Mucosa of rectum (tissue), 2 donors: ENCODE measurements at regions not wholly inside any gene's neighbourhood (a gene's known extent, or its start where the extent isn't known, plus 50 kb on each side); places are given as distances from the start of the nearest gene placed in this dataset.
"Not testable (repeated sequence)": the region's sequence is repeated elsewhere in the genome, so short reads cannot be mapped to it uniquely, and the experiment has no call there.

ENCODE experiments used
- H3K27ac ChIP-seq, 2 donors: one replicate each; pipeline ENCODE4 v1.7.0; 2013; ENCODE audit warnings: inconsistent platforms in 2 of 2, low read depth in 2 of 2, low read length in 2 of 2
- H3K27me3 ChIP-seq, 2 donors: one replicate each; pipeline ENCODE4 v1.7.0; 2013; ENCODE audit warnings: low read length in 2 of 2; ENCODE audit not compliant: control insufficient read depth in 2 of 2, insufficient read depth in 2 of 2
- H3K36me3 ChIP-seq, 2 donors: one replicate each; pipeline ENCODE4 v1.7.0; 2013; ENCODE audit warnings: low read length in 2 of 2; ENCODE audit not compliant: control insufficient read depth in 2 of 2, insufficient read depth in 2 of 2
- H3K4me1 ChIP-seq, 2 donors: one replicate each; pipeline ENCODE4 v1.7.0; 2013; ENCODE audit warnings: low read length in 2 of 2, mild to moderate bottlenecking in 1 of 2; ENCODE audit not compliant: control insufficient read depth in 2 of 2, insufficient read depth in 2 of 2
- H3K4me3 ChIP-seq, 2 donors: one replicate each; pipeline ENCODE4 v1.7.0; 2013; ENCODE audit warnings: low read length in 2 of 2
- H3K9ac ChIP-seq, 2 donors: one replicate each; pipeline ENCODE4 v1.7.0; 2013; ENCODE audit warnings: low read length in 2 of 2, low read depth in 1 of 2, mild to moderate bottlenecking in 1 of 2
- H3K9me3 ChIP-seq, 2 donors: one replicate each; pipeline ENCODE4 v1.7.0; 2013; ENCODE audit warnings: low read length in 2 of 2; ENCODE audit not compliant: control insufficient read depth in 2 of 2
- donor health status: healthy.
- donor health status: Normal muscosa, but diverticular disease.

GRCh38 chr7:23931633-23932032 lies 221.6 kb downstream of the STK31 start:
- no peak overlapping the region for H3K27ac ChIP-seq
- H3K27me3 ChIP-seq = no peaks in the 10 kb centered on the region
- no peak overlapping the region for H3K9ac ChIP-seq
- H3K9me3 ChIP-seq = no peaks in the 10 kb centered on the region
- H3K36me3 ChIP-seq = no peaks in the 10 kb centered on the region
- H3K4me1 ChIP-seq = no peaks in the 10 kb centered on the region
- H3K4me3 ChIP-seq = no peak overlapping the region

- H3K9me3 ChIP-seq = no peaks in the 10 kb centered on the region
- H3K9ac ChIP-seq = no peak overlapping the region
- no peak overlapping the region for H3K4me3 ChIP-seq
These were observed 228.2 kb downstream of the STK31 start for GRCh38 chr7:23938215-23938614.

GRCh38 chr7:23938937-23939552 lies 229.0 kb downstream of the STK31 start:
- Histone ChIP-seq H3K9me3 (no peaks in the 10 kb centered on the region), H3K4me1 (no peaks in the 10 kb centered on the region), H3K27me3 (no peaks in the 10 kb centered on the region), H3K27ac (no peak overlapping the region), H3K4me3 (no peak overlapping the region), H3K36me3 (no peaks in the 10 kb centered on the region), H3K9ac (no peak overlapping the region)

More at GRCh38 chr7:23938215-23938614, 228.2 kb downstream of the STK31 start:
- no peaks in the 10 kb centered on the region for H3K4me1 ChIP-seq
- H3K27me3 ChIP-seq = no peaks in the 10 kb centered on the region
- H3K27ac ChIP-seq = no peak overlapping the region
- no peaks in the 10 kb centered on the region for H3K36me3 ChIP-seq

- not testable (repeated sequence) for H3K4me3 ChIP-seq, H3K9ac ChIP-seq, H3K4me1 ChIP-seq, H3K9me3 ChIP-seq, H3K27me3 ChIP-seq, H3K27ac ChIP-seq, H3K36me3 ChIP-seq
These were observed 229.7 kb downstream of the STK31 start for GRCh38 chr7:23939747-23940146.

GRCh38 chr7:23941551-23941950 lies 231.5 kb downstream of the STK31 start:
- Histone ChIP-seq H3K4me1 (no peaks in the 10 kb centered on the region), H3K4me3 (no peak overlapping the region), H3K27me3 (no peaks in the 10 kb centered on the region), H3K9ac (no peak overlapping the region), H3K36me3 (no peaks in the 10 kb centered on the region), H3K9me3 (no peaks in the 10 kb centered on the region), H3K27ac (no peak overlapping the region)

DNA sequence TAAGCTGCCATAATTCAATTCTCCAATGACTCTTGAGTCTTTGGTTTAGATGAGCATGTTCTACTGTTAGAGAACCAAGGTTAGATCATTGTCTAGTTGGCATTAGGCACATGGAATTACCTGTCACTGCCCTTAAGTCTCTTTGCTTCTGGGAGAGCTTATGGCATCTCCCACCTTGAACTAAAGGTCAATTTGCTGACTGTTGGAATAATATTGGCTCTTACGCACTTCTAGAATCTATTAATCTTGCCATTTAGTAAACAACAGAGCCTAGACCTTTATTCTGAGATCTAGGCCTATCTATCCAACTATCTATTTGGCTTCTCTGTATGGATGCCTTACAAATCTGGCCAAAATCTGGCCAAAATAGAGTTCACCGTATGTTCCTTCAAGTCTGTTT lies 232.0 kb downstream of the STK31 start:
- H3K4me1 ChIP-seq = no peaks in the 10 kb centered on the region
- no peak overlapping the region for H3K4me3 ChIP-seq
- no peak overlapping the region for H3K27ac ChIP-seq
- H3K27me3 ChIP-seq = no peaks in the 10 kb centered on the region
- no peaks in the 10 kb centered on the region for H3K36me3 ChIP-seq
- no peak overlapping the region for H3K9ac ChIP-seq
- H3K9me3 ChIP-seq = no peaks in the 10 kb centered on the region

DNA sequence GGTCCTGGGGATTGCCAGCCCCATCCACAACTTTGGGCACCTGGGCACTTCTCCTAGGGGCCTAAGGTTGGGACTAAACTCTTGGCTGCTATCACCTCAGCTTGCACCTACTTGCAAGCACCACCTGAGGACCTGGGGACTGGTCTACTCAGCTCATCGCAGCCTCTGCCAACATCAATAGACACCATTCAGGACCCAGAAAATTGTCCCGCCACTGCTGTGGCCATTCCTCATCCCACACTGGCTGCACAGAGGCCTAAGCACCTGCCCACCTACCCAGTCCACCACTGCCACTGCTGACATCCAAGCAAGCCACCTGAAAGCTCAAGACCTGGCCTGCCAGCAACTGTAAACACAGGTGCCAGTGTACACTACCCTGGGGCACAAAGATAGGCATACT lies 234.1 kb downstream of the STK31 start:
- no peaks in the 10 kb centered on the region for H3K36me3 ChIP-seq
- no peaks in the 10 kb centered on the region for H3K4me1 ChIP-seq
- no peaks in the 10 kb centered on the region for H3K27me3 ChIP-seq
- H3K27ac ChIP-seq = no peak overlapping the region
- H3K9ac ChIP-seq = no peak overlapping the region
- H3K9me3 ChIP-seq = no peaks in the 10 kb centered on the region
- no peak overlapping the region for H3K4me3 ChIP-seq

GRCh38 chr7:23945472-23945871 lies 235.5 kb downstream of the STK31 start:
- H3K9me3 ChIP-seq = no peaks in the 10 kb centered on the region
- no peak overlapping the region for H3K4me3 ChIP-seq
- no peak overlapping the region for H3K27ac ChIP-seq
- H3K36me3 ChIP-seq = no peaks in the 10 kb centered on the region
- no peak overlapping the region for H3K9ac ChIP-seq
- H3K27me3 ChIP-seq = no peaks in the 10 kb centered on the region
- no peaks in the 10 kb centered on the region for H3K4me1 ChIP-seq

GRCh38 chr7:23955145-23955544 lies 245.1 kb downstream of the STK31 start:
- H3K36me3 ChIP-seq = no peaks in the 10 kb centered on the region
- H3K27ac ChIP-seq = no peak overlapping the region
- no peaks in the 10 kb centered on the region for H3K4me1 ChIP-seq
- H3K9ac ChIP-seq = no peak overlapping the region
- no peak overlapping the region for H3K4me3 ChIP-seq
- no peaks in the 10 kb centered on the region for H3K9me3 ChIP-seq
- no peaks in the 10 kb centered on the region for H3K27me3 ChIP-seq

DNA sequence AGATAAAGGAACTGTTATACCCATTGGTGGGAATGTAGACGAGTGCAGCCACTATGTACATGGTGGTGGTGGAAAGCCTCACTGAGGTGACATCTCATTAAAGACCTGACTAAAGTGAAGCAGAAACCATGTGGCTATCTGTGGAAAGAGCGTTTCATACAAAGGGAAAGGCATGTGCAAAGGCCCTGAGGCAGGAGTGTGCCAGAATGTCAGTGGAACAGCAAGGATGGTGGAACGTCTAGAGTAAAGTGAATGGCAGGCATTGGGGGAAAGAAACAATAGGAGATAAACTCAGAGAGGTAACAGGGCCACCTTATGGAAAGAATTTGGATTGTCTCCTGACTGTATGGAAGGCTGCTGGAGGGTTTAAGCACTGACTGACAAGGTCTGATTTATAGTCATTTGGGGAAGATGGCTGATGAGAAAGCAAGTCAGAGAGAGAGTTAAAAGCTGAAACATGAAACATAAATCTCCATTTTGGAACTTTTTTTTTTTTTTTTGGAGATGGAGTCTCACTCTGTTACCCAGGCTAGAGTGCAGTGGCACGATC lies 245.7 kb downstream of the STK31 start:
- Histone ChIP-seq H3K9ac (no peak overlapping the region), H3K36me3 (no peaks in the 10 kb centered on the region), H3K4me3 (no peak overlapping the region), H3K27ac (no peak overlapping the region), H3K9me3 (no peaks in the 10 kb centered on the region), H3K27me3 (no peaks in the 10 kb centered on the region), H3K4me1 (no peaks in the 10 kb centered on the region)
